ENCODE measurements at regions not wholly inside any gene's neighbourhood (a gene's known extent, or its start where the extent isn't known, plus 50 kb on each side); places are given as distances from the start of the nearest gene placed in this dataset.
"Not testable (repeated sequence)": the region's sequence is repeated elsewhere in the genome, so short reads cannot be mapped to it uniquely, and the experiment has no call there.

GRCh38 chr3:153378366-153378765 lies 216.3 kb downstream of the RAP2B start:
- not testable (repeated sequence) for TF ChIP-seq POLR2A, CTCF (IDR thresholded peaks at IDR 0.05)

Measured in heart left ventricle (tissue), 13 donors.